Endothelial cell of umbilical vein (primary cell): ENCODE measurements at regions not wholly inside any gene's neighbourhood (a gene's known extent, or its start where the extent isn't known, plus 50 kb on each side); places are given as distances from the start of the nearest gene placed in this dataset.

Source experiments
- CTCF ChIP-seq, 2 donors: IDR thresholded peaks; 1 replicate in 1 of 2; 2 replicates in 1 of 2; pipeline ENCODE4 v1.5.1; 2011; ENCODE audit warnings: low read length in 2 of 2, mild to moderate bottlenecking in 2 of 2, moderate library complexity in 2 of 2, control low read depth in 1 of 2, inconsistent platforms in 1 of 2, low read depth in 1 of 2; ENCODE audit not compliant: insufficient read depth in 1 of 2; ENCODE audit errors: extremely low read depth in 1 of 2
- EZH2 ChIP-seq: IDR thresholded peaks from 2 replicates; pipeline ENCODE4 v1.6.1; 2012; ENCODE audit warnings: borderline replicate concordance, low read depth, mild to moderate bottlenecking, moderate library complexity, low read length, inconsistent platforms; ENCODE audit not compliant: severe bottlenecking
- POLR2A ChIP-seq: IDR thresholded peaks from 2 replicates; pipeline ENCODE4 v1.6.1; 2012; ENCODE audit warnings: low read depth, mild to moderate bottlenecking, control low read depth, low read length
- POLR2AphosphoS5 ChIP-seq: IDR thresholded peaks from 2 replicates; pipeline ENCODE4 v1.6.1; 2012; ENCODE audit warnings: low read depth, mild to moderate bottlenecking, control low read depth, low read length, moderate library complexity; ENCODE audit not compliant: insufficient read depth

- TF ChIP-seq CTCF (IDR thresholded peaks at IDR 0.05; ENCODE audit: extremely low read depth in 1 of 2, insufficient read depth in 1 of 2, low read depth in 1 of 2, low read length in 2 of 2): no peak
- no peak for TF ChIP-seq EZH2
- no peak for TF ChIP-seq POLR2AphosphoS5
- TF ChIP-seq POLR2A: no peak
Measured at GRCh38 chr1:82946096-82946605, 1052.8 kb downstream of the TTLL7 start.
